ENCODE measurements at regions not wholly inside any gene's neighbourhood (a gene's known extent, or its start where the extent isn't known, plus 50 kb on each side); places are given as distances from the start of the nearest gene placed in this dataset.

DNA sequence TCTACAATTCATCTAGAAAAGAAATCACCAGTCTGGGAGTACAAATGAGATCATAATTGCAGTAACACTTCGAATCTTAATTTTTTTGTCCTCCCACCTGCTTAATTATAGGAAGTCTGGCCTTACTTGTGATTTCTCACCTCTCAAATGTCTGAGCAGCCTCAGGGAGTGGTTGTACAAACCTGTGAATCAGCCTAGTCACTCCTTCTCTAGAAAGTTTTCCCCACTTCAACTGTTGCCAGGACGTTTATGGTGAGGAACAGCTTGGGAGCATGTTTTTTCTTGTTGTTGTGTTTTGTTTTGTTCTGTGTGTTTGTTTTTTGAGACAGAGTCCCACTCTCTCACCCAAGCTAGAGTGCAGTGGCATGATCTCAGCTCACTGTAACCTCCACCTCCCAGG, 50.3 kb upstream of the CLDN10 start:
- no peak for DNase-seq
